ENCODE measurements at regions not wholly inside any gene's neighbourhood (a gene's known extent, or its start where the extent isn't known, plus 50 kb on each side); places are given as distances from the start of the nearest gene placed in this dataset.

GRCh38 chr11:57082125-57082524 is 93.4 kb downstream of the OR5AK2 start:
- TF ChIP-seq CTCF (IDR thresholded peaks at IDR 0.05 in 8 of 11, conservative IDR thresholded peaks at IDR 0.05 in 3 of 11) (no peak), POLR2AphosphoS5 (IDR thresholded peaks at IDR 0.05) (no peak)
